ENCODE measurements at regions not wholly inside any gene's neighbourhood (a gene's known extent, or its start where the extent isn't known, plus 50 kb on each side); places are given as distances from the start of the nearest gene placed in this dataset.

DNA sequence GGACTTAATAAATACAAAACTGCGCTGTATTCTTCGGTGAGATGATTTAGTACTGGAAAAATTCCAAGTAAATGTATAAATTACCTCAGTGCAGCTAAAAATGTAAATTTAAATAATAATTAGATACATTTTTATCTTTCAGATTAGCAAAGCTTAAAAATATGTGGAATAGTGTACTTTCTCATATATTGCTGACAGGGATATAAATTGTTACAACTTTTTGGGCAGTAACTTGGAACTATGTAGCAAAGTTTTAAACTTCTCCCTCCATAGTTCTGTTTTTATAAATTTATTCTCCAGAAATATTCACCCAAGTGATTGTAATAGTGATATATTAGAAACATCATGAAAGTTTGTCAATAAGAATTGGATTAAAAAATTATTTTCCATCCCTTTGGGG, 384.6 kb upstream of the CITED2 start:
- TF ChIP-seq, protein P1, sequence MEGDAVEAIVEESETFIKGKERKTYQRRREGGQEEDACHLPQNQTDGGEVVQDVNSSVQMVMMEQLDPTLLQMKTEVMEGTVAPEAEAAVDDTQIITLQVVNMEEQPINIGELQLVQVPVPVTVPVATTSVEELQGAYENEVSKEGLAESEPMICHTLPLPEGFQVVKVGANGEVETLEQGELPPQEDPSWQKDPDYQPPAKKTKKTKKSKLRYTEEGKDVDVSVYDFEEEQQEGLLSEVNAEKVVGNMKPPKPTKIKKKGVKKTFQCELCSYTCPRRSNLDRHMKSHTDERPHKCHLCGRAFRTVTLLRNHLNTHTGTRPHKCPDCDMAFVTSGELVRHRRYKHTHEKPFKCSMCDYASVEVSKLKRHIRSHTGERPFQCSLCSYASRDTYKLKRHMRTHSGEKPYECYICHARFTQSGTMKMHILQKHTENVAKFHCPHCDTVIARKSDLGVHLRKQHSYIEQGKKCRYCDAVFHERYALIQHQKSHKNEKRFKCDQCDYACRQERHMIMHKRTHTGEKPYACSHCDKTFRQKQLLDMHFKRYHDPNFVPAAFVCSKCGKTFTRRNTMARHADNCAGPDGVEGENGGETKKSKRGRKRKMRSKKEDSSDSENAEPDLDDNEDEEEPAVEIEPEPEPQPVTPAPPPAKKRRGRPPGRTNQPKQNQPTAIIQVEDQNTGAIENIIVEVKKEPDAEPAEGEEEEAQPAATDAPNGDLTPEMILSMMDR (IDR thresholded peaks at IDR 0.05): no peak
- TF ChIP-seq POLR2A (IDR thresholded peaks at IDR 0.05): no peak
